GM10248 (cell line): ENCODE measurements at regions not wholly inside any gene's neighbourhood (a gene's known extent, or its start where the extent isn't known, plus 50 kb on each side); places are given as distances from the start of the nearest gene placed in this dataset.

ENCODE experiments used
- CTCF ChIA-PET: fragments of 300-600 bp; sonication (Branson Sonifier 250); formaldehyde crosslinking; extraction: SDS; loops from one replicate; lab custom pipeline; 2021; ENCODE audit warnings: antibody characterized with exemption; lab: Yijun Ruan, JAX
- POLR2A ChIA-PET: fragments of 350-650 bp; sonication (Branson Sonifier 250); formaldehyde crosslinking; extraction: SDS; loops from one replicate; lab custom pipeline; 2020; ENCODE audit warnings: antibody characterized with exemption; lab: Yijun Ruan, JAX
- DNase-seq: peaks from one replicate; pipeline ENCODE4 v3.0.0; 2012; ENCODE audit errors: extremely low spot score
- TF ChIP-seq, protein P1 (sequence below): IDR thresholded peaks from 2 replicates; pipeline ENCODE4 v1.5.1; 2012; ENCODE audit warnings: mild to moderate bottlenecking, low read depth; ENCODE audit errors: extremely low read depth, missing control alignments, control extremely low read depth

DNA sequence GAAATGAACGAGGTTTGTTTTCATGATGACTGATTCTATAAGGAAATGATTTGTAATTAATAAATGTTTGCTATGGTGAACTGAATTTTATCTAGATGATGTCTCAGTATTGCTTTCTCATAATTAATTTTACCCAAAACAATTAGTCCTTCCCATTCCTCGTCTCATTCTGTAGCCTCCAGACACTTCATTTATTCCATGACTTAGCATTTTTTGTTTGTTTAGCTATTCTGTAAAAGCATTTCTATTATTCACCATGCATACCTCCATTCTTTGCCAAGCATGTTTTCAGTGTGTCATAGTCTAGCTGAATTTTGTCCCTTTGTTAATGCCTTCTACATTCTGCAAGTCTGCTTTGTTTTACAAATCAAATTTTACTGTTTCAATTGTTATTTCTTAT lies 137.4 kb upstream of the RPL10L start:
- ChIA-PET CTCF (interaction anchor here (1.4 kb wide), 1 partner anchor 23 kb away, joined by 3 read pairs; no protein-coding TSS in a partner anchor), POLR2A (no interaction called here)
- DNase-seq, result no peak
- TF ChIP-seq, protein P1, sequence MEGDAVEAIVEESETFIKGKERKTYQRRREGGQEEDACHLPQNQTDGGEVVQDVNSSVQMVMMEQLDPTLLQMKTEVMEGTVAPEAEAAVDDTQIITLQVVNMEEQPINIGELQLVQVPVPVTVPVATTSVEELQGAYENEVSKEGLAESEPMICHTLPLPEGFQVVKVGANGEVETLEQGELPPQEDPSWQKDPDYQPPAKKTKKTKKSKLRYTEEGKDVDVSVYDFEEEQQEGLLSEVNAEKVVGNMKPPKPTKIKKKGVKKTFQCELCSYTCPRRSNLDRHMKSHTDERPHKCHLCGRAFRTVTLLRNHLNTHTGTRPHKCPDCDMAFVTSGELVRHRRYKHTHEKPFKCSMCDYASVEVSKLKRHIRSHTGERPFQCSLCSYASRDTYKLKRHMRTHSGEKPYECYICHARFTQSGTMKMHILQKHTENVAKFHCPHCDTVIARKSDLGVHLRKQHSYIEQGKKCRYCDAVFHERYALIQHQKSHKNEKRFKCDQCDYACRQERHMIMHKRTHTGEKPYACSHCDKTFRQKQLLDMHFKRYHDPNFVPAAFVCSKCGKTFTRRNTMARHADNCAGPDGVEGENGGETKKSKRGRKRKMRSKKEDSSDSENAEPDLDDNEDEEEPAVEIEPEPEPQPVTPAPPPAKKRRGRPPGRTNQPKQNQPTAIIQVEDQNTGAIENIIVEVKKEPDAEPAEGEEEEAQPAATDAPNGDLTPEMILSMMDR, result no peak

DNA sequence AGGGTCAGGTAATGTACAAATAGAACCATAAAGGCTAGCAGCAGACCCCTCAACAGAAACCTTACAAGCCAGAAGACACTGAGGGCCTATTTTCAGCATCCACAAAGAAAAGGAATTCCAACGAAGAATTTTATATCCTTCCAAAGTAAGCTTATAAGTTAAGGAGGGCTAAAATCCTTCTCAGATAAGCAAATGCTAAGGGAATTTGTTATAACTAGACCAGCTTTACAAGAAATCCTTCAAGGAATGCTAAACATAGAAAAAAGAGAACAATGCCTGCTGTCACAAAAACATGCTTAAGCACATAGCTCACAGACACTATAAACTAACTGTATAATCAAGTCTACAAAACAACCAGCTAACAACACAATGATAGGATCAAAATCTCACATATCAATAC lies 130.7 kb upstream of the RPL10L start:
- TF ChIP-seq, protein P1, result no peak
- DNase-seq, result no peak
- CTCF ChIA-PET, result no interaction called here
- POLR2A ChIA-PET, result no interaction called here

DNA sequence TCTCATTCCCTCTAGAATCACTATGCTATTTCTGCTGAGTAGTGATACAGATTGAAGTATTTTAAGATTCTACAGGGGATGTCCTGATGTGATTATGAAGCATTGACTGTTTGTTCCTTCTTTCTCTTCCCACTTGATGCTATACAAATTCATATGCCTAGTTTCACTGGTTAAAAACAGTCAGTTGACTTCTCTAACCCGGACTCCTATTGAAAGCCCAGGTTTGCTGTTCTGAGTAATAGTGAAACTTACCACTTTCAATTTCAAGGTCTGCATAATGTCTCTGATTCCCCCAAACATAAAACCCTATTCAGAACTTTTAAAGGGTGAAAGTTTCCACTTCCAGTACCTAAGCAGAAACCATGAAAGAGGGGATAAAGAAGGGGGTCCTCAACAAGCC lies 117.7 kb upstream of the RPL10L start:
- ChIA-PET CTCF (no interaction called here), POLR2A (no interaction called here)

DNA sequence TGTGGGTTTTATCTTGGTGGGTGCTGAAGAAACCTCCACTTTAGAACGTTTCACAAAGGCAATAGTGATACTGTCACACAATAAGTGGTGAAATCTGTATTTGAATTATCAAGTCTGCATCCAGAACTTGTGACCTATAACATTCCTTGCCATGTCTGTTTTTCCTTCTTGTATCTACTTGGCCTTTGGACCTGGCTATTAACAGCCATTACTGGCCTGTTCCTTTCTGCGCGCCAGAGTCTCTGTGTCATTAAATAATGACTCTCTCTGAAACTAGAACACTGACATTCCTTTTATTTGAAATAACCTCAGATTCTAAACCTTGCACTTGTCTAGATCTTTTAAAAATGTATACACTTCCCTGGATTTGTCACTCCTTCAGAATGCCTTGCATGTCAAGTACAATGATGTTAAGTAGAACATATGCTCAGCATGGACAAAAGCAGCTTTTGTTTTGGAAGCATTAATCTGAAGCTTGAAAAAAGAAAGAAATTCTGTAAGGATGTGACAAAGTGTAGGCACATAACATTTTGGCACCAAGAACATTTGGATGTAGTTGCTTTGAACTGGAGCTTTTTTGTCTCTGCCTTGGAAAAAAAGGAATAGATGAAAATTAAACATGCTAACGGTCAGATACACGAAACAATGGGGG lies 95.5 kb upstream of the RPL10L start:
- ChIA-PET POLR2A (no interaction called here), CTCF (no interaction called here)

More for the DNA sequence above, 117.7 kb upstream of the RPL10L start:
- DNase-seq, result peak; percentile 19
- TF ChIP-seq, protein P1, result no peak

DNA sequence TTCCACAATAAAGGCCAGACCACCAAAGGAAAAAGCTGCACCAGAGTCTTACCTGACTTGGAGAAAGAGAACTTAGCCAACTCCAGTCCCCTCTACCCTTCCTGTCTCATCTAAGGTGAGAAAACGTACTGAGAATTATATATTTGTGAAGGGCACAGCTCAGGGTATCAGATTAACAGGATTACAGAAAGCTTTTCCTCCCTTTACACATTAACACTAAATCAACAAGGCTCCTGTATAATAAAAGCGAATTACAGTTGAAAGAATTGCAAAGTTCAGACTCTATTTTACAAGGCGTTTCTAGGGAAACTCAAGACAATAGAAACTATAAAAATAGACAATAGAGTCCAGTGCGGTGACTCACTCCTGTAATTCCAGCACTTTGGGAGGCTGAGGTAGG lies 82.7 kb upstream of the RPL10L start:
- no peak for DNase-seq
- ChIA-PET CTCF (interaction anchor here (0.9 kb wide), 1 partner anchor 12 kb away, joined by 3 read pairs; no protein-coding TSS in a partner anchor), POLR2A (no interaction called here)
- TF ChIP-seq, protein P1, result no peak

More for the DNA sequence above, 95.5 kb upstream of the RPL10L start:
- no peak for DNase-seq
- TF ChIP-seq, protein P1, result no peak

DNA sequence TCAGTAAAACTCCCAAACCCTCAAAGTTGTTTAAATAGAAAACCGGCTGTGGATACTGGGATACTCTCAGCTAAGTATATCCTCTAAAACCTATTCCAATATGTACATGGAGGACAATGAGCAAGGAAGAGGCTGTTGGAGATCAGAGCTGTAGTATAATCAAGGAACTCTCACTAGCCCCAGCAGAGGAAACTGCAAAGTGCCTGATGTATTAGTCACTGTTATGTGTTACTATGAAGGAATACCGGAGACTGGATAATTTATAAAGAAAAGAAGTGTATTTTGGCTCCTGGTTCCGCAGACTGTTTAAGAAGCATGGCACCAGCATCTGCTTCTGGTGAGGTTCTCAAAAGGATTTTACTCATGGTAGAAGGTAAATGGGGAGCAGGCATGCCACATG lies 65.6 kb upstream of the RPL10L start:
- TF ChIP-seq, protein P1, result no peak

More for the DNA sequence above, 65.6 kb upstream of the RPL10L start:
- no peak for DNase-seq
- ChIA-PET POLR2A (no interaction called here), CTCF (no interaction called here)
